Heart left ventricle (tissue), 16 donors: ENCODE measurements at regions not wholly inside any gene's neighbourhood (a gene's known extent, or its start where the extent isn't known, plus 50 kb on each side); places are given as distances from the start of the nearest gene placed in this dataset.
A peak's percentile ranks its signal among the peaks of the same experiment; 100 is the strongest.

ENCODE experiments used
- ATAC-seq, 4 donors: fragments of 200-7000 bp; cut with Tn5 transposase; one replicate each; pipeline ENCODE4 v1.9.1; 2020 to 2022; ENCODE audit warnings: moderate library complexity in 4 of 4, mild to moderate bottlenecking in 3 of 4, moderate number of reproducible peaks in 1 of 4
- DNase-seq, 5 donors: peaks; one replicate each; pipeline ENCODE4 v3.0.0-alpha.2; 2020
- H3K27ac ChIP-seq, 12 donors: fragments of 200-600 bp; sonication (generic) in 4 of 12; one replicate each; pipeline versions ENCODE4 v1.5.0 to v1.8.0; 2016 to 2022; ENCODE audit warnings: mild to moderate bottlenecking in 2 of 12
- H3K27me3 ChIP-seq, 9 donors: fragments of 200-600 bp; sonication (generic) in 2 of 9; one replicate each; pipeline versions ENCODE4 v1.5.1 to v1.8.0; 2016 to 2022; ENCODE audit warnings: mild to moderate bottlenecking in 3 of 9
- H3K36me3 ChIP-seq, 9 donors: fragments of 200-600 bp; sonication (generic) in 2 of 9; one replicate each; pipeline versions ENCODE4 v1.5.0 to v1.8.0; 2018 to 2022; ENCODE audit warnings: mild to moderate bottlenecking in 2 of 9
- H3K4me1 ChIP-seq, 12 donors: fragments of 200-600 bp; sonication (generic) in 4 of 12; one replicate each; pipeline versions ENCODE4 v1.5.0 to v1.8.0; 2016 to 2022; ENCODE audit warnings: mild to moderate bottlenecking in 3 of 12
- H3K4me3 ChIP-seq, 12 donors: fragments of 200-600 bp; sonication (generic) in 4 of 12; one replicate each; pipeline versions ENCODE4 v1.5.0 to v1.8.0; 2017 to 2022; ENCODE audit warnings: mild to moderate bottlenecking in 9 of 12, moderate library complexity in 4 of 12
- H3K9me3 ChIP-seq, 12 donors: fragments of 200-600 bp; sonication (generic) in 4 of 12; one replicate each; pipeline versions ENCODE4 v1.5.0 to v1.8.0; 2016 to 2022; ENCODE audit warnings: mild to moderate bottlenecking in 1 of 12
- POLR2A ChIP-seq, 2 donors: fragments of 450-650 bp; IDR thresholded peaks; one replicate each; pipeline ENCODE4 v1.6.1; 2017; ENCODE audit warnings: antibody characterized with exemption in 2 of 2, mild to moderate bottlenecking in 2 of 2, moderate library complexity in 2 of 2
- WGBS, 4 donors: extraction: QIAGEN DNeasy Blood & Tissue Kit in 2 of 4; methylation state at CpG; one replicate each; pipeline versions ENCODE4 v1.1.5 to v1.1.7; 2013 to 2018; 5-methylcytosine and 5-hydroxymethylcytosine counted together
- intact Hi-C, 10 donors: fragments of 100-400 bp; cut with DNase I; formaldehyde crosslinking; loops; one replicate each; pipeline versions ENCODE4 v1.11.1 to v1.14.2; 2022
- TF ChIP-seq, protein P1 (sequence below), 12 donors: fragments of 200-600 bp; sonication (generic) in 4 of 12; IDR thresholded peaks; one replicate each; pipeline versions ENCODE4 v1.5.0 to v1.8.0; 2018 to 2022; ENCODE audit warnings: antibody characterized with exemption in 12 of 12, mild to moderate bottlenecking in 5 of 12
- donor health status: ischemic (EF 13 %, LVEDD 7.1; RV severe dilation, severe dysfunction).
- donor health status: healthy with polysubstance abuse.
- donor health status: DM: no; HTN: yes; CAD: no.
- donor health status: DM: no; HTN: no; CAD: no.
- donor health status: ischemic (EF 25% LVEDD 6.9; RV normal size, moderate dysfunction).
- donor health status: ischemic (EF 25% LVEDD 5.7; RV mildly dilated, moderate dysfunction).
- donor health status: healthy.
- donor health status: DM: yes; HTN: yes; CAD: no.
- donor health status: ischemic (EF 35%, LVEDD 5.7; RV mildly dilated, moderate dysfunction).
- donor health status: nonischemic (EF 11% LVEDD 7.7; RV severe dilation, severe dysfunction).
- donor health status: DM: yes; HTN: yes; CAD: no.
- donor health status: PGD.
- donor health status: ischemic (EF 29% LVEDD 5.4; RV normal size, mild dysfunction).
- donor health status: nonischemic (EF 23%, LVEDD 6.1; RV moderate dilation, normal function).

DNA sequence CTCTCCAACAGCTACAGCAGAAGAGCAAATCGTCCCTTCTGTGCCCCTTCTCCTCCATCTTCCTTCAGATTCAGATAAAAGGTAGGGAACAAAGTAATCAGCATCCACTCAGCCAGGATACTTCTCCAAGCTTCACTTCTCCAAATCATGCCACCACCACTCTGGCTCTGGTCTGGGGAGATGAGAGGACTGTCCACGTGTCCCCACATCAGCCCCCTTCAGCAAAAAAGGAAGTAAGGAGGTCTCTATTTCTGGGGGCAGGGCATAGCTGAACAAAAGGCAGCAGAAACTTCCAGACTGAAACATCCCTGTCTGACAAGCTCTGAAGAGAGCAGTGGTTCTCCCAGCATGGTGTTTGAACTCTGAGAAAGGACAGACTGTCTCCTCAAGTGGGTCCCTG, 116.9 kb downstream of the C5orf15 start:
- Histone ChIP-seq H3K4me3 (no peak overlapping the region), H3K9me3 (no peaks in the 10 kb centered on the region), H3K4me1 (peaks cover 0 to 8% (median 0%) of the 10 kb centered on the region in 12 donors), H3K27me3 (peaks cover 0 to 6% (median 0%) of the 10 kb centered on the region in 9 donors), H3K27ac (no peak overlapping the region), H3K36me3 (no peaks in the 10 kb centered on the region)
- TF ChIP-seq POLR2A (IDR thresholded peaks at IDR 0.05) = no peak
- TF ChIP-seq, protein P1, sequence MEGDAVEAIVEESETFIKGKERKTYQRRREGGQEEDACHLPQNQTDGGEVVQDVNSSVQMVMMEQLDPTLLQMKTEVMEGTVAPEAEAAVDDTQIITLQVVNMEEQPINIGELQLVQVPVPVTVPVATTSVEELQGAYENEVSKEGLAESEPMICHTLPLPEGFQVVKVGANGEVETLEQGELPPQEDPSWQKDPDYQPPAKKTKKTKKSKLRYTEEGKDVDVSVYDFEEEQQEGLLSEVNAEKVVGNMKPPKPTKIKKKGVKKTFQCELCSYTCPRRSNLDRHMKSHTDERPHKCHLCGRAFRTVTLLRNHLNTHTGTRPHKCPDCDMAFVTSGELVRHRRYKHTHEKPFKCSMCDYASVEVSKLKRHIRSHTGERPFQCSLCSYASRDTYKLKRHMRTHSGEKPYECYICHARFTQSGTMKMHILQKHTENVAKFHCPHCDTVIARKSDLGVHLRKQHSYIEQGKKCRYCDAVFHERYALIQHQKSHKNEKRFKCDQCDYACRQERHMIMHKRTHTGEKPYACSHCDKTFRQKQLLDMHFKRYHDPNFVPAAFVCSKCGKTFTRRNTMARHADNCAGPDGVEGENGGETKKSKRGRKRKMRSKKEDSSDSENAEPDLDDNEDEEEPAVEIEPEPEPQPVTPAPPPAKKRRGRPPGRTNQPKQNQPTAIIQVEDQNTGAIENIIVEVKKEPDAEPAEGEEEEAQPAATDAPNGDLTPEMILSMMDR (IDR thresholded peaks at IDR 0.05) = no peak
- no peak for ATAC-seq
- 62 to 77% (median 73%) methylated on average over 2 of the region's 2 CpGs for WGBS, 4 donors
- intact Hi-C loops = no loop called here
- DNase-seq = no peak

GRCh38 chr5:133850811-133851210, 117.6 kb downstream of the C5orf15 start:
- Histone ChIP-seq H3K4me3 (no peak overlapping the region), H3K27ac (no peak overlapping the region), H3K36me3 (no peaks in the 10 kb centered on the region), H3K27me3 (peaks cover 0 to 6% (median 0%) of the 10 kb centered on the region in 9 donors), H3K9me3 (no peaks in the 10 kb centered on the region), H3K4me1 (peaks cover 0 to 8% (median 0%) of the 10 kb centered on the region in 12 donors)
- intact Hi-C loops = no loop called here
- 87 to 94% (median 89%) methylated on average over 5 of the region's 5 CpGs for WGBS, 4 donors
- TF ChIP-seq, protein P1 (IDR thresholded peaks at IDR 0.05) = no peak
- no peak for TF ChIP-seq POLR2A (IDR thresholded peaks at IDR 0.05)
- no peak for DNase-seq
- no peak for ATAC-seq

- Histone ChIP-seq H3K36me3 (no peaks in the 10 kb centered on the region), H3K27me3 (peaks cover 0 to 6% (median 0%) of the 10 kb centered on the region in 9 donors), H3K4me1 (peaks cover 0 to 8% (median 0%) of the 10 kb centered on the region in 12 donors), H3K27ac (no peak overlapping the region), H3K9me3 (no peaks in the 10 kb centered on the region), H3K4me3 (no peak overlapping the region)
- 73 to 80% (median 77%) methylated on average over 3 to 8 of the region's 8 CpGs for WGBS, 4 donors
- no peak for DNase-seq
- intact Hi-C loops = no loop called here
- peak in 3 of 4 donors; percentile 18 to 55 (median 24) for ATAC-seq
- no peak for TF ChIP-seq POLR2A (IDR thresholded peaks at IDR 0.05)
- TF ChIP-seq, protein P1 (IDR thresholded peaks at IDR 0.05) = no peak
Observed at GRCh38 chr5:133849116-133849515, 119.3 kb downstream of the C5orf15 start.

GRCh38 chr5:133848341-133848811, 120.0 kb downstream of the C5orf15 start:
- no peak overlapping the region for H3K4me3 ChIP-seq
- TF ChIP-seq, protein P1 (IDR thresholded peaks at IDR 0.05) = no peak
- no peak for TF ChIP-seq POLR2A (IDR thresholded peaks at IDR 0.05)
- WGBS, 4 donors = 68 to 83% (median 74%) methylated on average over 7 of the region's 7 CpGs
- no peaks in the 10 kb centered on the region for H3K36me3 ChIP-seq
- peaks cover 0 to 6% (median 0%) of the 10 kb centered on the region in 9 donors for H3K27me3 ChIP-seq
- no peaks in the 10 kb centered on the region for H3K9me3 ChIP-seq
- H3K4me1 ChIP-seq = peaks cover 0 to 8% (median 0%) of the 10 kb centered on the region in 12 donors
- intact Hi-C loops = no loop called here
- ATAC-seq (peak in 3 of 4 donors; percentile 27 to 68 (median 64)), DNase-seq (no peak)
- H3K27ac ChIP-seq = no peak overlapping the region
